Loucy (cell line): ENCODE measurements at regions not wholly inside any gene's neighbourhood (a gene's known extent, or its start where the extent isn't known, plus 50 kb on each side); places are given as distances from the start of the nearest gene placed in this dataset.

Experiments used
- CTCF ChIP-seq: fragments of 200-600 bp; sonication (generic); conservative IDR thresholded peaks from 2 replicates; pipeline ENCODE4 v1.5.1; 2014; ENCODE audit warnings: mild to moderate bottlenecking, antibody characterized with exemption, low read length
- EZH2phosphoT487 ChIP-seq: fragments of 200-600 bp; IDR thresholded peaks from 2 replicates; pipeline ENCODE4 v1.6.1; 2018; ENCODE audit warnings: antibody characterized with exemption, mild to moderate bottlenecking, moderate library complexity, borderline replicate concordance

GRCh38 chr15:91552555-91552954, 301.0 kb upstream of the SLCO3A1 start:
- no peak for TF ChIP-seq CTCF
- no peak for TF ChIP-seq EZH2phosphoT487
